ENCODE measurements at regions not wholly inside any gene's neighbourhood (a gene's known extent, or its start where the extent isn't known, plus 50 kb on each side); places are given as distances from the start of the nearest gene placed in this dataset.
A peak's percentile ranks its signal among the peaks of the same experiment; 100 is the strongest.
"Not testable (repeated sequence)": the region's sequence is repeated elsewhere in the genome, so short reads cannot be mapped to it uniquely, and the experiment has no call there.

DNA sequence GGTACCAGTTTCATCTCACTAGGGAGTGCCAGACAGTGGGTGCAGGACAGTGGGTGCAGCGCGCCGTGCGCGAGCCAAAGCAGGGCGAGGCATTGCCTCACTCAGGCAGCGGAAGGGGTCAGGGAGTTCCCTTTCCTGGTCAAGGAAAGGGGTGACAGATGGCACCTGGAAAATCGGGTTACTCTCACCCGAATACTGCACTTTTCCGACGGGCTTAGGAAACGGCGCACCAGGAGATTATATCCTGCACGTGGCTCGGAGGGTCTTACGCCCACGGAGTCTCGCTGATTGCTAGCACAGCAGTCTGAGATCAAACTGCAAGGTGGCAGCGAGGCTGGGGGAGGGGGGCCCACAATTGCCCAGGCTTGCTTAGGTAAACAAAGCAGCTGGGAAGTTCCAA lies 152.0 kb upstream of the PCDH11X start:
- WGBS, 10 experiments = no CpG with 5 or more reads among the region's 19 CpGs
- H3K4me1 ChIP-seq (replicated peaks in 1 of 2); H3K27ac ChIP-seq; ATAC-seq (replicated peaks in 6 of 8); H3K4me3 ChIP-seq; in situ Hi-C loops (cut with MboI; ENCODE audit: low pct_unique_long_range_greater_than_20kb in 2 of 9, low sequenced_read_pairs in 9 of 9, unreplicated experiment in 9 of 9): not testable (repeated sequence)

GRCh38 chrX:91639230-91639629 lies 139.9 kb upstream of the PCDH11X start:
- ATAC-seq (replicated peaks in 6 of 8) = peak in 3 of 8 experiments; percentile 18 to 59 (median 41)
- H3K27ac ChIP-seq; in situ Hi-C loops (cut with MboI; ENCODE audit: low pct_unique_long_range_greater_than_20kb in 2 of 9, low sequenced_read_pairs in 9 of 9, unreplicated experiment in 9 of 9); H3K4me3 ChIP-seq; H3K4me1 ChIP-seq (replicated peaks in 1 of 2): not testable (repeated sequence)
- no CpG with 5 or more reads among the region's 1 CpG for WGBS, 10 experiments
